GM21526 (cell line): ENCODE measurements at regions not wholly inside any gene's neighbourhood (a gene's known extent, or its start where the extent isn't known, plus 50 kb on each side); places are given as distances from the start of the nearest gene placed in this dataset.
"Not testable (repeated sequence)": the region's sequence is repeated elsewhere in the genome, so short reads cannot be mapped to it uniquely, and the experiment has no call there.

ENCODE experiments used
- ATAC-seq: cut with Tn5 transposase; IDR thresholded peaks from one replicate; pipeline ENCODE4 v1.9.1; 2021; ENCODE audit warnings: moderate library complexity; ENCODE audit not compliant: unreplicated experiment, low FRiP score

GRCh38 chr14:25699981-25700380 is 650.0 kb upstream of the STXBP6 start:
- ATAC-seq, result no peak

- no peak for ATAC-seq
These were observed 648.2 kb upstream of the STXBP6 start for GRCh38 chr14:25698111-25698510.

- no peak for ATAC-seq
These were observed 646.2 kb upstream of the STXBP6 start for GRCh38 chr14:25696176-25696575.

- ATAC-seq, result no peak
These were observed 635.1 kb upstream of the STXBP6 start for GRCh38 chr14:25685004-25685403.

- ATAC-seq, result no peak
These were observed 631.0 kb upstream of the STXBP6 start for GRCh38 chr14:25680934-25681333.

GRCh38 chr14:25680511-25680910 is 630.6 kb upstream of the STXBP6 start:
- ATAC-seq, result not testable (repeated sequence)

GRCh38 chr14:25677111-25677510 is 627.2 kb upstream of the STXBP6 start:
- no peak for ATAC-seq

- no peak for ATAC-seq
These were observed 617.4 kb upstream of the STXBP6 start for GRCh38 chr14:25667387-25667786.

- ATAC-seq, result no peak
These were observed 616.9 kb upstream of the STXBP6 start for GRCh38 chr14:25666877-25667276.

- ATAC-seq, result no peak
These were observed 609.0 kb upstream of the STXBP6 start for GRCh38 chr14:25658988-25659387.

- ATAC-seq, result no peak
These were observed 580.5 kb upstream of the STXBP6 start for GRCh38 chr14:25630447-25630846.

- ATAC-seq, result no peak
These were observed 579.0 kb upstream of the STXBP6 start for GRCh38 chr14:25628978-25629377.

GRCh38 chr14:25628390-25628789 is 578.4 kb upstream of the STXBP6 start:
- no peak for ATAC-seq

GRCh38 chr14:25626986-25627385 is 577.0 kb upstream of the STXBP6 start:
- ATAC-seq, result no peak

- no peak for ATAC-seq
These were observed 572.8 kb upstream of the STXBP6 start for GRCh38 chr14:25622763-25623162.

GRCh38 chr14:25620515-25620914 is 570.6 kb upstream of the STXBP6 start:
- ATAC-seq, result no peak

GRCh38 chr14:25615174-25615573 is 565.2 kb upstream of the STXBP6 start:
- ATAC-seq, result no peak

GRCh38 chr14:25607192-25607591 is 557.2 kb upstream of the STXBP6 start:
- no peak for ATAC-seq

GRCh38 chr14:25602106-25602505 is 552.2 kb upstream of the STXBP6 start:
- ATAC-seq, result no peak

- no peak for ATAC-seq
These were observed 538.8 kb upstream of the STXBP6 start for GRCh38 chr14:25588751-25589150.

GRCh38 chr14:25574628-25575325 is 524.8 kb upstream of the STXBP6 start:
- ATAC-seq, result no peak

- ATAC-seq, result no peak
These were observed 520.5 kb upstream of the STXBP6 start for GRCh38 chr14:25570483-25570882.

GRCh38 chr14:25557466-25557865 is 507.5 kb upstream of the STXBP6 start:
- no peak for ATAC-seq
